ENCODE measurements at regions not wholly inside any gene's neighbourhood (a gene's known extent, or its start where the extent isn't known, plus 50 kb on each side); places are given as distances from the start of the nearest gene placed in this dataset.

GRCh38 chr17:33864758-33865229, 390.3 kb upstream of the CCL2 start:
- Histone ChIP-seq H3K79me2 (ENCODE audit: insufficient read depth, low read length) (no peaks in the 10 kb centered on the region), H3K9me3 (ENCODE audit: low read depth, low read length) (peaks cover 3% of the 10 kb centered on the region), H3K4me3 (ENCODE audit: insufficient read depth, low read length) (no peak overlapping the region), H3K36me3 (ENCODE audit: insufficient read depth, low read length) (no peaks in the 10 kb centered on the region), H3K4me2 (ENCODE audit: insufficient read depth, low read length) (no peak overlapping the region), H3K4me1 (ENCODE audit: insufficient read depth, low read length) (no peaks in the 10 kb centered on the region), H2AFZ (ENCODE audit: low read length) (no peak overlapping the region), H3K27ac (ENCODE audit: low read depth, low read length) (no peak overlapping the region), H3K27me3 (ENCODE audit: insufficient read depth, low read length) (no peaks in the 10 kb centered on the region), H4K20me1 (ENCODE audit: insufficient read depth, low read length) (no peaks in the 10 kb centered on the region)
- no peak for DNase-seq (ENCODE audit: insufficient read length, low spot score, missing footprints)
- no peak for TF ChIP-seq CTCF (IDR thresholded peaks at IDR 0.05; ENCODE audit: extremely low read depth, low read depth, low read length)

GRCh38 chr17:33868899-33869298, 386.2 kb upstream of the CCL2 start:
- Histone ChIP-seq H2AFZ (ENCODE audit: low read length) (no peak overlapping the region), H3K36me3 (ENCODE audit: insufficient read depth, low read length) (no peaks in the 10 kb centered on the region), H3K4me3 (ENCODE audit: insufficient read depth, low read length) (no peak overlapping the region), H3K9me3 (ENCODE audit: low read depth, low read length) (peaks cover 3% of the 10 kb centered on the region), H3K27ac (ENCODE audit: low read depth, low read length) (no peak overlapping the region), H3K4me2 (ENCODE audit: insufficient read depth, low read length) (no peak overlapping the region), H3K4me1 (ENCODE audit: insufficient read depth, low read length) (no peaks in the 10 kb centered on the region), H4K20me1 (ENCODE audit: insufficient read depth, low read length) (no peaks in the 10 kb centered on the region), H3K27me3 (ENCODE audit: insufficient read depth, low read length) (no peaks in the 10 kb centered on the region), H3K79me2 (ENCODE audit: insufficient read depth, low read length) (no peaks in the 10 kb centered on the region)
- no peak for DNase-seq (ENCODE audit: insufficient read length, low spot score, missing footprints)
- TF ChIP-seq CTCF (IDR thresholded peaks at IDR 0.05; ENCODE audit: extremely low read depth, low read depth, low read length) = no peak

DNA sequence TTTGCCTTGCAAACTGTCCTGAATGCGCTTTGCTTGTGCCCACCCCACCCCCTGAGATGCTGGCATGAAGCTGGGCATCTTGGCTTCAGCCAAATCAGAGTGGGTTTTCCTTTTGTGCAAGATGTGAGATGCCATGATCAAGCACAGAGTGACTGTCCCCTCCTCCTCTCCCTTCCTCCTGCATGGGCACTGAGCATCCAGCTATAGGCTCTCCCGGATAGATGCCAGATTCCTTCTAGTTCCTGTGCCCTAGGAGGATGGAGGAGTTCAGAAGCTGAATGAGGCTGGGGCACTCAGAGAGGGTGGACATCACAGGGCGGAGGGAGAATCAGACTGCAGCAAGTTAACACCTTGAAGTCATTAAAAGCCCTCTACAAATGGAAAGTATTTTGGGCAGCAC, 384.1 kb upstream of the CCL2 start:
- no peak for TF ChIP-seq CTCF (IDR thresholded peaks at IDR 0.05; ENCODE audit: extremely low read depth, low read depth, low read length)
- no peaks in the 10 kb centered on the region for H3K4me1 ChIP-seq (ENCODE audit: insufficient read depth, low read length)
- DNase-seq (ENCODE audit: insufficient read length, low spot score, missing footprints) = no peak
- no peak overlapping the region for H2AFZ ChIP-seq (ENCODE audit: low read length)
- H3K4me3 ChIP-seq (ENCODE audit: insufficient read depth, low read length) = no peak overlapping the region
- H3K79me2 ChIP-seq (ENCODE audit: insufficient read depth, low read length) = no peaks in the 10 kb centered on the region
- H4K20me1 ChIP-seq (ENCODE audit: insufficient read depth, low read length) = no peaks in the 10 kb centered on the region
- H3K36me3 ChIP-seq (ENCODE audit: insufficient read depth, low read length) = no peaks in the 10 kb centered on the region
- no peak overlapping the region for H3K4me2 ChIP-seq (ENCODE audit: insufficient read depth, low read length)
- no peak overlapping the region for H3K27ac ChIP-seq (ENCODE audit: low read depth, low read length)
- H3K27me3 ChIP-seq (ENCODE audit: insufficient read depth, low read length) = no peaks in the 10 kb centered on the region
- H3K9me3 ChIP-seq (ENCODE audit: low read depth, low read length) = no peaks in the 10 kb centered on the region

DNA sequence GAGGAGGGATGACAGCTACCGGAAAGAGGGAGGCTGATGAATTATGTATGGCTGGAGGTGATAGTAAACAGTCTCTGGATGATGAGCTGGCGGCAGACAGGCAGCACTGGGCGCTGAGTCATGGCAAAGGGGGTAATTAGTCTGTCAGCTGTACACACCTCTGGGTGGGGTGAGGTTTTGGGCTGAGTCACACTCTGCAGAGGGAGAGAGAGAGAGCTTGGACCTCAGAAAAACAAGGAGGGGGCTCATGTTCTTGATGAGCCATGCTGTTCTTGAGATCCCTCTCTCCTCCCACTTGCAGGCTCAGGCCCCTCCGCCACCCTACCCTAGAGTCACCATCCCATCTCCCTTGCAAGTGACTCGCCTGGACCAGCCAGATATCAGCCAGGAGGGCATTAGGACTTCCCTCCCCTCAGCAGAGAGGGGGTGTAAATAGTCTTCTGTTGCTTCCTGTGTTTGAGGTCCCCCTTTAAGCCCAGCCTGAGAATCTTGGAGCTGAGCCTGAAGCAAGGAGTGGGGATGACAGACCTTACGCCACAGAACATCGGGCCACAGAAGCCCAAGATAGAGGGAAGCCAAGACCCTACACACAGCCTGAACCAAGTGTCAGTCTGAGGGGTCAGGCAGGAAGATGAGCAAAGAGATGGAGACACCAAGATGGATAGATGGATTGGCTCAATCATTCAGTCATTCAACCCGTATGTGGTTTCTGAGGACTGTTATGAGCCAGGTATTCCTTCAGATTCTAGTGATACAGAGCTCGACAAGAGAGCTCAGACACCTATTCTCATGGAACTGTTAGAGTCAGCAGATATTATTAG, 383.2 kb upstream of the CCL2 start:
- Histone ChIP-seq H3K27me3 (ENCODE audit: insufficient read depth, low read length) (no peaks in the 10 kb centered on the region), H3K79me2 (ENCODE audit: insufficient read depth, low read length) (no peaks in the 10 kb centered on the region), H3K9me3 (ENCODE audit: low read depth, low read length) (no peaks in the 10 kb centered on the region), H2AFZ (ENCODE audit: low read length) (no peak overlapping the region), H3K4me1 (ENCODE audit: insufficient read depth, low read length) (no peaks in the 10 kb centered on the region), H3K27ac (ENCODE audit: low read depth, low read length) (no peak overlapping the region), H3K36me3 (ENCODE audit: insufficient read depth, low read length) (no peaks in the 10 kb centered on the region), H4K20me1 (ENCODE audit: insufficient read depth, low read length) (no peaks in the 10 kb centered on the region), H3K4me3 (ENCODE audit: insufficient read depth, low read length) (no peak overlapping the region), H3K4me2 (ENCODE audit: insufficient read depth, low read length) (no peak overlapping the region)
- DNase-seq (ENCODE audit: insufficient read length, low spot score, missing footprints) = no peak
- no peak for TF ChIP-seq CTCF (IDR thresholded peaks at IDR 0.05; ENCODE audit: extremely low read depth, low read depth, low read length)
